ENCODE measurements at regions not wholly inside any gene's neighbourhood (a gene's known extent, or its start where the extent isn't known, plus 50 kb on each side); places are given as distances from the start of the nearest gene placed in this dataset.

GRCh38 chr13:47067306-47067705, 170.5 kb upstream of the HTR2A start:
- no peak for DNase-seq (ENCODE audit: low read depth in 2 of 2)

- DNase-seq (ENCODE audit: low read depth in 2 of 2), result no peak
These were observed 169.4 kb upstream of the HTR2A start for GRCh38 chr13:47066226-47066625.

DNA sequence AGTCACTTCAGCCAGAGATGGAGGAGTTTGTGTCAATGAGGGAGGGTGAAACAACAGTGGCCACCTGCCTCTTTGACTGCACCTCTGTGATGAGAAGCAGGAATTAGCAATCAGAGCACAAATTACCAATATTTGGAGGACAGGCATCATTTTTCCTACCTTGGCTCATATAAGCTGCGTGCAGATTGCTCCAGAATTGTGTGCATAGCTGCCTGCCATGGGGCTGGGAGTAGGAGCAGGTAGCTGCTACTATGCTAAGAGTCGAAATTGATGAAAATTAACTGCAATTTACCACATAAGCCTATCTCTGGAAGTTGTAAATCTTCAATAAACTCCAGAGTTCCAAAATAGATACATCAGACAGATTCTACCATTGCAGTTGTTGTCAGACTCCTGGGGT, 167.5 kb upstream of the HTR2A start:
- no peak for DNase-seq (ENCODE audit: low read depth in 2 of 2)

DNA sequence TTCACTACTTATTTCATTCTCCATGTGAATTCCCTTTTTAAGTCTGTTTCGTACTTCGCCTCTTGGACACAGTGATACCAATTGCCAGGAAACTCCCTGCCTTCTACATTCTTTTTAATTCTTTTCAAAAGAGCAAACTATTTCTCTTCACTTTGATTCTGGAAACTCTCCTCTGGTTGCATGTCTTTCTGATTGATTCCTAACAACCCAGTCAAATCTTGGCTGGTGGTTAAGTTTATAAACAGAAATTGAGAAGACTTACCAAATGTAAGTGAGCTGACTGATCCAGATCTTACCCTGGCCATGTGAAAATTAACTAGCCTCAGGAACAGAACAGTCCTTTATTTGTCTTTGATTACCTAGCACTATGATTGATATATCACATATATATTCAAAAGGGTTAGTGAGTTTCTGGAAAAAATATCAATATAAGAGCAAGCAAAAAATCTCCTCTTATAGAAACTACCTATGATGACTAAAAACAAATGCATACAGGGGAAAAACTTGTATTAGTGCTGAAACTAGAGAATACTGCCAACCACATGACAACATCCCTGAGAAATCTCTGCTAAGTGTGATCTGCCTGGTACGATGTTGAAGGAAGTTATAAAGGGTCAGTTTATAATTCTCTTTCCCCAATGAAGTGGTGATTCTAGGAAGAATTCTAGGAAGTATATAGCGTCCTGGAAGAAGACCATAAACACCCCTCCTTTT, 152.6 kb upstream of the HTR2A start:
- DNase-seq (ENCODE audit: low read depth in 2 of 2), result no peak

- DNase-seq (ENCODE audit: low read depth in 2 of 2), result no peak
These were observed 149.9 kb upstream of the HTR2A start for GRCh38 chr13:47046706-47047105.

DNA sequence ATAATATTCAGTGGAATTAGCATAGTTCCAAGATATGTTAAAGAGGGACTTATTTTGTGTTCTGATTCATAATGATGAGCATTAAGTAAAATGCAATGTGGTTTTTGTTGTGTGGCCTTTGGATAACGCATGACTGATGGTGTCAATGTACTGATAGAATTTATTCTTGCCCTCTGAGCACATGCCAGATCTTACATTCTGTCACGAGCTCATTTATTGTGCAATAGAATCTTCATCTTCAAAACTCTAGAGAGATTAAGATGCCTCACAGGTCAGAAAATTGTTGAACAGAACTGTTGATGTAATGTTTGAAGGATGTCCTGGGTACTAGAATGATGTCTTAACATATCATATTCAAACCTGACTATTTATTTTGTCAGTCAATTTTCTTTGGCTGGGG, 148.0 kb upstream of the HTR2A start:
- DNase-seq (ENCODE audit: low read depth in 2 of 2), result no peak

GRCh38 chr13:47039106-47039505, 142.3 kb upstream of the HTR2A start:
- no peak for DNase-seq (ENCODE audit: low read depth in 2 of 2)

GRCh38 chr13:47038188-47038587, 141.3 kb upstream of the HTR2A start:
- DNase-seq (ENCODE audit: low read depth in 2 of 2), result no peak

DNA sequence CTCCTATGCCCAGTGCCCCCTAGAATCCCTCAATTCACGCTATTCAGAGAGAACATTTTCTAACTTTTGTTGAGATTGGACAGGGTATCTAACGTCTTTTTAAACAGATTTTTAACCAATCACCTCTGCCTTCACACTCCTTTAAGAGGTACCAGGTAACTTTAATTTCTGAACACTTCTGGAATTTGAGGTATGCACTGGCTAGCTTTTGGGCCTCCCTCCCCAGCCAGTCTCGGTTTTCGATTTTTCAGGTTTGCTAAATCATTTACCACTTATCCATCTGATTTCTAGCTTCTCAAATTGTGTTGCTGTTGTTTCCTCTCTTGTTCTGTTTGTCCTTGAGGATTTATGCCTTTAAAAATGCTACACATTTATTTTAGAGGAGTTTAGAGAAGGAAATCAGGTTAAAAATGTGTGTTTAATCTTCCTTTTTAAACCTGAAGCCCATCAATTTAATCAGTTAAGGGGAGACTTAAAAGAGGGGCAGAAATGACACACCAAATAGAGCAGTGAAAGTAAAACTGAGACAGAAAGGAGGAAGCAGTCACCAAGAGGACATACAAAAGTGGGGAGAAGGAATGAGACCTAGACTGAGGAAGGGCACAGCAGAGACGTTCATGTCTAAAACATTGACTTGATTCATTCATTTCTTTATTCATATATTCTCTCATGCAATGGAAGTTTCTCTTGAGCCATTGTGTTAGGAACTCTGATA, 139.6 kb upstream of the HTR2A start:
- no peak for DNase-seq (ENCODE audit: low read depth in 2 of 2)

DNA sequence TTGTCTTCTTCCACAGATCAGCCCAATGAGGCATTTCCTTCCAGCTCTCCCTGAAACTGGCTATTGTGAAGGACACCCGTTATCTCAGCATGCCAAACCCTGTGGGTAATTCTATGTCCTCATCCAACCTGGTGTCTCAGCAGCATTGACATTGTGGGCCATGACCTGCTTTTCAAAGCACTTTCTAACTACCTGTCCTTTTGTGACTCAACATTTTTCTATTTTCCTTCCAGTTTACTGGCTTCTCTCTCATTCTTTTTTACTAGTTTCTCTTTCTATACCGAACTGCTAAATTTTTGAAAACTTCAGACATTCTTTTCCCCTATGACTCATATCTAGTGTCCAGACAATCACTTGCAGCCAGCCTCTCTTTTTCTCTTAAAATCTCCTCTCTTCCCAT, 136.4 kb upstream of the HTR2A start:
- no peak for DNase-seq (ENCODE audit: low read depth in 2 of 2)

- DNase-seq (ENCODE audit: low read depth in 2 of 2), result no peak
These were observed 131.1 kb upstream of the HTR2A start for GRCh38 chr13:47027780-47028437.

DNA sequence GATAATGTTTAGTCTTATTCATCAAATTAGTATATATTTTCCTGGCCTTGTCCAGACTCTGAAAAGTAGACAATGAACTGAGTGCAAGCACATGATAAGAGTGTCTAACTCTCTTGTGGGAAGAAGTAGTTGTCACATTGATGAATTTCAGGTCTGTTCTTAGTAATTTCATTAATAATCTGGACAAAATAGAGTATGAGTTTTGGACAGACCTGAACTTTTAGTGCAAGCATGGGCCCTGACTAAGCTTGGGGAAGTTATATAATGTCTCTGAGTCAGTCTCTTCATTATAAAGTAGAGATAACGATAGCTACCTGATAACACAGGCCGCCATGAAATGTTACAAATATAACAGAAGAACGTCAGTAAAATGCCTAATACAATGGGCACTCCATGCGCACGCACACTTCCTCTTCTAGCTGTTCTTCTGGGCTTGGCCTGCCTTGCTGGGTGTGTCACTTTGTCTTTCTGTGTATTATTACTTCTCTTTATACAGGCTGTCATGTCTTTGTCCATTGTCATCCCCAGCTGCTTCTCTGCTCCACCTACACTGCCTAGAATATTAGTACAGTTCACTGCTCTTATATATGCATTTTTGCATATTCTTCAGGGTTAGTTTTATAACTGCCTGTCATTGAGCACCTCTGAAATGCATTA, 129.1 kb upstream of the HTR2A start:
- no peak for DNase-seq (ENCODE audit: low read depth in 2 of 2)

GRCh38 chr13:47019977-47020376, 123.1 kb upstream of the HTR2A start:
- DNase-seq (ENCODE audit: low read depth in 2 of 2), result no peak

- DNase-seq (ENCODE audit: low read depth in 2 of 2), result no peak
These were observed 120.6 kb upstream of the HTR2A start for GRCh38 chr13:47017476-47017875.

DNA sequence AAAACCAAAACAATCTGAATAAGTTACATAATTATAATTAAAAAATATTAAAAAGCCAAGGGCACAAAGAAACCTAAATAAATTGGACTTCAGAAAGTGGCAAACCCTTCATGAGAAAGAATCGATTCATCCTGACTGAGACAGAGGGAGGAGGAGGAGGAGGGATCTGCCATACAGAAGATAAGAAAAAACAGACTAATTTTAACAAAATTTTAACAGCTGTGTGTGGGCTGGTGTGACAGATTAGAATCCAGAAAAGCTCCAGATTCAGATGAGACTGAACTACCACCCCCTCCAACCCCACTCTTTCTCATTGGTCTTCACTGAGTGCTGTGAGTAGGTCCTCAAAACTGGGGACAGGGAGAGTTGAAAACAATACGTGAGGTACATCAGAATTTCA, 111.5 kb upstream of the HTR2A start:
- no peak for DNase-seq (ENCODE audit: low read depth in 2 of 2)

- DNase-seq (ENCODE audit: low read depth in 2 of 2), result no peak
These were observed 109.0 kb upstream of the HTR2A start for GRCh38 chr13:47005756-47006414.

DNA sequence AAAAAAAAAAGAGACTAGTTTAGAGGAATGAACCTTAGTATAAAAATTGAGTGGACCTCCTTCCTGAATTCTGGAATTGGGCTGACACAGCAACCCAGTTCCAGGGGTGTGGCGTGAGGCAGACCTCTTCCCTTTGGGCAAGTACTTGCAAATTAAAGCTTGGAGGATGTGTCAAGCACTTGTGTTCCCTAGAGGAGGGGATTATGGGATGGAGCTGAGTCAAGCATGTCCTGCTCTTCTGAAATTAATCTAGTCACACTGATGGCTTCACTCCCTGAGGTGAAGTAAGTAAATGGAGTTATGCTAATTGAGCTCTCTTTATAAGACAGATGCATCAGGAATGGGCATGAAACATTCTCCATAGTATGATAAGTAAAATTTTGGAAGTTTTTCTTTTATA, 107.7 kb upstream of the HTR2A start:
- no peak for DNase-seq (ENCODE audit: low read depth in 2 of 2)

DNA sequence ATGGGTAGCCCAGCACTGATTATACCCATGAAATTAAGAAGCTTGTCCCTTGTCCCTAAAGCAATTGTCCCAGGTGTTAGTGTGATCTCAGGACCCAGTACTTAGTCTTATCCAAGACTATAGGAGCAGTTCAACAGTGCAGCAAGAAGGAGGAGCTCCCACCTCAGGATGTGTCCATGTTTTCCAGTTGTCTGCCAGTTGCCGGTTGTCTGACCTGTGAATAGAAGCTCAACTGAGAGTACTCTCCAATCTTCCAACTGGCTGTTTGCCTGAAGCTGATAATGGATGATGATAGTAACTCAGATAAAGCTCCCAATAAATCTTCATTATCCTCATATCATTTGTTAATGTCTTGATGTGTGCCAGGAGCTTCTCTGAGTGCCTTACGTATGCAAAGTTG, 107.2 kb upstream of the HTR2A start:
- DNase-seq (ENCODE audit: low read depth in 2 of 2), result no peak

DNA sequence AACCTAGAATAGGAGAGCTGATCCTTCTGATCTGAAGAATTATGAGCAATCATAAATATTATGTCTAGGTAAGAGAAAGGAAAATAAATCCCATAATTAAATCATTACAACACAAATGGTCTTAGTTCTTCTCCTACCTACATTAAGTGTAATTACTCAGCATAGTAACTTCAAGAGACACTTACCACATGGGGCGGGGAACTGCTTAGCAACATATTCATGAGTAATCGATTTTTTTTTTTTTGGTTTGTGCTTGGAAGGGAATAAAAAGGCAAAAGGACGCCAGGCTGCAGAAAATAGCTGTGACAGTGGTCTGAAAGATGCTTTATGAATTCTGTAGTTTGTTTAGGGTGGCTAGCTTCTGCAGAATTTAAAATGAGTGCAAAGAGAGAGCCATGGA, 103.3 kb upstream of the HTR2A start:
- no peak for DNase-seq (ENCODE audit: low read depth in 2 of 2)

- no peak for DNase-seq (ENCODE audit: low read depth in 2 of 2)
These were observed 99.6 kb upstream of the HTR2A start for GRCh38 chr13:46996316-46997030.

GRCh38 chr13:46995874-46996273, 99.0 kb upstream of the HTR2A start:
- no peak for DNase-seq (ENCODE audit: low read depth in 2 of 2)

All from dermis microvascular lymphatic vessel endothelial cell (primary cell).